ENCODE measurements at regions not wholly inside any gene's neighbourhood (a gene's known extent, or its start where the extent isn't known, plus 50 kb on each side); places are given as distances from the start of the nearest gene placed in this dataset.

GRCh38 chr12:111201495-111202236 is 167.2 kb downstream of the PHETA1 start:
- TF ChIP-seq RAD21 (IDR thresholded peaks at IDR 0.05; ENCODE audit: low read depth) = no peak
- TF ChIP-seq YY1 (IDR thresholded peaks at IDR 0.05; ENCODE audit: low read depth) = no peak
- TF ChIP-seq USF1 (IDR thresholded peaks at IDR 0.05) = no peak
- TF ChIP-seq NFIC (IDR thresholded peaks at IDR 0.05) = no peak
- TF ChIP-seq TEAD4 (IDR thresholded peaks at IDR 0.05) = no peak
- TF ChIP-seq MAX (IDR thresholded peaks at IDR 0.05) = no peak
- TF ChIP-seq TCF12 (IDR thresholded peaks at IDR 0.05; ENCODE audit: low read depth) = no peak
- no peak for TF ChIP-seq TAF1 (IDR thresholded peaks at IDR 0.05; ENCODE audit: low read depth)
- TF ChIP-seq ZBTB7A (IDR thresholded peaks at IDR 0.05; ENCODE audit: low read depth) = no peak
- TF ChIP-seq FOXM1 (IDR thresholded peaks at IDR 0.05; ENCODE audit: borderline replicate concordance, low read depth) = no peak
- TF ChIP-seq CREB1 (IDR thresholded peaks at IDR 0.05; ENCODE audit: low read depth) = no peak
- no peak for TF ChIP-seq EP300 (IDR thresholded peaks at IDR 0.05; ENCODE audit: borderline replicate concordance)
- TF ChIP-seq CEBPB (IDR thresholded peaks at IDR 0.05) = no peak
- TF ChIP-seq EGR1 (IDR thresholded peaks at IDR 0.05) = no peak
- TF ChIP-seq REST (IDR thresholded peaks at IDR 0.05; ENCODE audit: low read depth) = no peak

- TF ChIP-seq NFIC (IDR thresholded peaks at IDR 0.05) (peak; percentile 9; the same call in 1 of the 2 replicates), MAX (IDR thresholded peaks at IDR 0.05) (no peak)
Measured at GRCh38 chr12:111201036-111201435, 167.9 kb downstream of the PHETA1 start.

GRCh38 chr12:111197376-111197944 is 171.4 kb downstream of the PHETA1 start:
- TF ChIP-seq NFIC (IDR thresholded peaks at IDR 0.05) (no peak), CREB1 (IDR thresholded peaks at IDR 0.05; ENCODE audit: low read depth) (no peak), TCF12 (IDR thresholded peaks at IDR 0.05; ENCODE audit: low read depth) (no peak), REST (IDR thresholded peaks at IDR 0.05; ENCODE audit: low read depth) (no peak), ZBTB7A (IDR thresholded peaks at IDR 0.05; ENCODE audit: low read depth) (no peak), FOXM1 (IDR thresholded peaks at IDR 0.05; ENCODE audit: borderline replicate concordance, low read depth) (no peak), TAF1 (IDR thresholded peaks at IDR 0.05; ENCODE audit: low read depth) (no peak), EGR1 (IDR thresholded peaks at IDR 0.05) (no peak), CEBPB (IDR thresholded peaks at IDR 0.05) (no peak), TEAD4 (IDR thresholded peaks at IDR 0.05) (no peak), EP300 (IDR thresholded peaks at IDR 0.05; ENCODE audit: borderline replicate concordance) (no peak), RAD21 (IDR thresholded peaks at IDR 0.05; ENCODE audit: low read depth) (no peak), YY1 (IDR thresholded peaks at IDR 0.05; ENCODE audit: low read depth) (no peak), MAX (IDR thresholded peaks at IDR 0.05) (no peak)

GRCh38 chr12:111196532-111196931 is 172.4 kb downstream of the PHETA1 start:
- TF ChIP-seq ZBTB7A (IDR thresholded peaks at IDR 0.05; ENCODE audit: low read depth) (no peak), EP300 (IDR thresholded peaks at IDR 0.05; ENCODE audit: borderline replicate concordance) (no peak), RAD21 (IDR thresholded peaks at IDR 0.05; ENCODE audit: low read depth) (no peak), TEAD4 (IDR thresholded peaks at IDR 0.05) (no peak), REST (IDR thresholded peaks at IDR 0.05; ENCODE audit: low read depth) (no peak), FOXM1 (IDR thresholded peaks at IDR 0.05; ENCODE audit: borderline replicate concordance, low read depth) (no peak), MAX (IDR thresholded peaks at IDR 0.05) (no peak), CEBPB (IDR thresholded peaks at IDR 0.05) (no peak), YY1 (IDR thresholded peaks at IDR 0.05; ENCODE audit: low read depth) (no peak), CREB1 (IDR thresholded peaks at IDR 0.05; ENCODE audit: low read depth) (no peak), EGR1 (IDR thresholded peaks at IDR 0.05) (no peak)

Data from Ishikawa (cell line).